GM23338 (cell line): ENCODE measurements at regions not wholly inside any gene's neighbourhood (a gene's known extent, or its start where the extent isn't known, plus 50 kb on each side); places are given as distances from the start of the nearest gene placed in this dataset.

Experiments
- ATAC-seq: fragments of 200-7000 bp; cut with Tn5 transposase; 3 replicates; pipeline ENCODE4 v1.9.1; 2020
- DNase-seq: peaks from one replicate; pipeline ENCODE4 v3.0.0-alpha.2; 2015; ENCODE audit warnings: low spot score
- H2AFZ ChIP-seq: fragments of 200-600 bp; sonication (generic); 2 replicates; pipeline ENCODE4 v1.8.0; 2016; ENCODE audit warnings: antibody characterized with exemption, mild to moderate bottlenecking, moderate library complexity
- H3F3A ChIP-seq: fragments of 200-600 bp; sonication (generic); replicated peaks from 2 replicates; pipeline ENCODE4 v1.8.0; 2017; ENCODE audit warnings: antibody characterized with exemption, mixed run types, low read depth
- H3K27ac ChIP-seq: fragments of 200-600 bp; sonication (generic); 2 replicates; pipeline ENCODE4 v1.6.1; 2016; ENCODE audit warnings: low read depth
- H3K27me3 ChIP-seq: fragments of 200-600 bp; sonication (generic); 2 replicates; pipeline ENCODE4 v1.8.0; 2016; ENCODE audit warnings: mild to moderate bottlenecking, mixed run types, moderate library complexity; ENCODE audit not compliant: insufficient read depth
- H3K36me3 ChIP-seq: fragments of 200-600 bp; sonication (generic); 2 replicates; pipeline ENCODE4 v1.8.0; 2016; ENCODE audit warnings: mild to moderate bottlenecking; ENCODE audit not compliant: insufficient read depth
- H3K4me1 ChIP-seq: fragments of 200-600 bp; sonication (generic); 2 replicates; pipeline ENCODE4 v1.8.0; 2016; ENCODE audit warnings: mild to moderate bottlenecking, moderate library complexity; ENCODE audit not compliant: insufficient read depth
- H3K4me2 ChIP-seq: fragments of 200-600 bp; sonication (generic); 2 replicates; pipeline ENCODE4 v1.7.1; 2017; ENCODE audit warnings: mixed run types
- H3K4me3 ChIP-seq: fragments of 200-600 bp; sonication (generic); 2 replicates; pipeline ENCODE4 v1.6.1; 2016; ENCODE audit warnings: mixed run types
- H3K79me2 ChIP-seq: fragments of 200-600 bp; sonication (generic); replicated peaks from 2 replicates; pipeline ENCODE4 v1.8.0; 2017; ENCODE audit warnings: mild to moderate bottlenecking; ENCODE audit not compliant: insufficient read depth
- H3K9me2 ChIP-seq: fragments of 200-600 bp; sonication (generic); 2 replicates; pipeline ENCODE4 v1.8.0; 2017; ENCODE audit not compliant: insufficient read depth
- H4K20me1 ChIP-seq: fragments of 200-600 bp; sonication (generic); replicated peaks from 2 replicates; pipeline ENCODE4 v1.8.0; 2017; ENCODE audit warnings: mild to moderate bottlenecking; ENCODE audit not compliant: insufficient read depth
- H3K27ac Mint-ChIP-seq: 2 replicates; pipeline ENCODE4 v1.8.0; 2020; ENCODE audit warnings: inconsistent platforms, mild to moderate bottlenecking, moderate library complexity, mixed read lengths
- H3K27me3 Mint-ChIP-seq: 3 replicates; pipeline ENCODE4 v1.8.0; 2022; ENCODE audit warnings: low read depth, mild to moderate bottlenecking, moderate library complexity, mixed read lengths, inconsistent platforms; ENCODE audit not compliant: insufficient read depth, poor library complexity
- H3K36me3 Mint-ChIP-seq: 3 replicates; pipeline ENCODE4 v1.8.0; 2021; ENCODE audit warnings: low read depth, mild to moderate bottlenecking, inconsistent platforms, moderate library complexity, mixed read lengths
- H3K4me1 Mint-ChIP-seq: 3 replicates; pipeline ENCODE4 v1.8.0; 2020; ENCODE audit warnings: mild to moderate bottlenecking, inconsistent platforms, mixed read lengths
- H3K4me3 Mint-ChIP-seq: 3 replicates; pipeline ENCODE4 v1.8.0; 2021; ENCODE audit warnings: moderate library complexity, mild to moderate bottlenecking, inconsistent platforms, mixed read lengths
- H3K9me3 Mint-ChIP-seq: 3 replicates; pipeline ENCODE4 v1.8.0; 2020; ENCODE audit warnings: moderate library complexity, mild to moderate bottlenecking, inconsistent platforms, mixed read lengths
- CREB1 ChIP-seq: fragments of 250-450 bp; sonication (Bioruptor Pico); IDR thresholded peaks from 2 replicates; pipeline ENCODE4 v1.5.0; 2020; ENCODE audit warnings: low read depth, mild to moderate bottlenecking, moderate library complexity
- CTCF ChIP-seq, 2 experiments: fragments of 200-600 bp in 1 of 2; sonication (generic) in 1 of 2; conservative IDR thresholded peaks; 2 replicates each; pipeline versions ENCODE4 v1.5.1 to v1.6.1; 2016 to 2017; ENCODE audit warnings: antibody characterized with exemption in 2 of 2, low read depth in 2 of 2, mild to moderate bottlenecking in 2 of 2, moderate library complexity in 1 of 2
- ETS1 ChIP-seq: IDR thresholded peaks from 2 replicates; pipeline ENCODE4 v1.6.1; 2016; ENCODE audit warnings: antibody characterized with exemption
- EZH2 ChIP-seq: fragments of 200-600 bp; sonication (generic); IDR thresholded peaks from one replicate; pipeline ENCODE4 v1.8.0; 2017; ENCODE audit warnings: antibody characterized with exemption, mild to moderate bottlenecking, low read depth; ENCODE audit not compliant: unreplicated experiment
- JUNB ChIP-seq: IDR thresholded peaks from one replicate; pipeline ENCODE4 v1.6.1; 2016; ENCODE audit warnings: antibody characterized with exemption; ENCODE audit not compliant: unreplicated experiment
- NANOG ChIP-seq: IDR thresholded peaks from 2 replicates; pipeline ENCODE4 v1.6.1; 2016; ENCODE audit warnings: antibody characterized with exemption, borderline replicate concordance
- STAT1 ChIP-seq: IDR thresholded peaks from one replicate; pipeline ENCODE4 v1.6.1; 2016; ENCODE audit warnings: antibody characterized with exemption; ENCODE audit not compliant: unreplicated experiment
- ZNF114 ChIP-seq: fragments of 250-450 bp; sonication (Bioruptor Pico); IDR thresholded peaks from 2 replicates; pipeline ENCODE4 v1.5.0; 2020; ENCODE audit warnings: mild to moderate bottlenecking, moderate library complexity
- ZNF331 ChIP-seq: fragments of 250-450 bp; sonication (Bioruptor Pico); IDR thresholded peaks from 2 replicates; pipeline ENCODE4 v1.5.0; 2020; ENCODE audit warnings: low read depth, mild to moderate bottlenecking, moderate library complexity
- ZNF462 ChIP-seq: fragments of 250-450 bp; sonication (Bioruptor Pico); IDR thresholded peaks from 2 replicates; pipeline ENCODE4 v1.5.0; 2020; ENCODE audit warnings: mild to moderate bottlenecking, moderate library complexity
- TF ChIP-seq, protein P1 (sequence below): IDR thresholded peaks from one replicate; pipeline ENCODE4 v1.6.1; 2018; ENCODE audit warnings: antibody characterized with exemption; ENCODE audit not compliant: unreplicated experiment

DNA sequence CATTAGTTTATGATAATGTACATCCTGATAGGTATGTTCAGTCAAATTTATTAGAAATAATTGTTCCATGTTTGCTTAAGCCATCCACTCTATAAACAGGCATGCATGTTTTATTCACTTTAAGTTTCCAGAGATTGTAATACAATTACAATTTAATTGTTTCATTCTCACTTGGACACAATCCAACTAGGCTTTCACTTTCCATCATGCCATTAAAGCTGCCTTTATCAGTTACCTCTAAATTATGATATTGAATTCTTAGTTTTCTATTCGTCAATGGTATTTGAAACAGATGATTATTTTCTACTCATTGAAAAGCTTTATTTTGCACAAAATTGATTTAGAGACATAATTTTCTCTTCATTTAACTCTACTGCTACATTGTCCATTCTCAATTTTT, 1196.3 kb downstream of the RAPGEF2 start (continued):
- no peak for TF ChIP-seq CTCF (conservative IDR thresholded peaks at IDR 0.05; ENCODE audit: low read depth in 2 of 2)

DNA sequence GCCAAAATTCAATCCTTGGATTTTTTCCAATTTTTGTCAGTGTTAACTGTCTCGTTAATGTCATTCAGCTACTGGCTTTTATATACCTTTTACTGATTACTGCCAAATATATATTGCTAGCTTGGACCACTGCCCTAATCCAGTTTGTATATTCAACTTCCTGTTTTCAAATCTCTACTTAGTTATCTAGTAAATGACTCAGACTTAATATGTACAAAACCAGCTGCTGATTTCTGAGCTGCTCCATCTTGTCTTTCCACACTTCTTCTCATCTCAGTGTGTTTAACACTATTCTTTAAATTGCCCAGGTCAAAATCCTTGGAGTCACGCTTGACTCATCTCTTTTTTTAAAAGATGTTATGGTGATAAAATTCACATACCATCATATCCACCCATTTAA, 1196.7 kb downstream of the RAPGEF2 start:
- Histone ChIP-seq H3K79me2 (no peaks in the 10 kb centered on the region), H3K4me2 (no peak overlapping the region), H2AFZ (no peak overlapping the region)

More for the DNA sequence above, 1196.7 kb downstream of the RAPGEF2 start:
- no peaks in the 10 kb centered on the region for H3K9me3 Mint-ChIP-seq
- Histone ChIP-seq H3F3A (no peaks in the 10 kb centered on the region), H3K4me3 (no peak overlapping the region), H3K9me2 (0 out of 2 replicates have a peak, but pooled peaks cover 3% of the 10 kb centered on the region), H3K27ac (no peak overlapping the region), H4K20me1 (no peaks in the 10 kb centered on the region), H3K27me3 (no peaks in the 10 kb centered on the region), H3K36me3 (no peaks in the 10 kb centered on the region), H3K4me1 (no peaks in the 10 kb centered on the region)
- H3K4me1 Mint-ChIP-seq, result no peaks in the 10 kb centered on the region
- DNase-seq (no peak), ATAC-seq (no peak)
- no peak overlapping the region for H3K4me3 Mint-ChIP-seq
- H3K27me3 Mint-ChIP-seq, result no peaks in the 10 kb centered on the region
- no peak for TF ChIP-seq ZNF114 (CRISPR knock-in tag)
- TF ChIP-seq, protein P1, sequence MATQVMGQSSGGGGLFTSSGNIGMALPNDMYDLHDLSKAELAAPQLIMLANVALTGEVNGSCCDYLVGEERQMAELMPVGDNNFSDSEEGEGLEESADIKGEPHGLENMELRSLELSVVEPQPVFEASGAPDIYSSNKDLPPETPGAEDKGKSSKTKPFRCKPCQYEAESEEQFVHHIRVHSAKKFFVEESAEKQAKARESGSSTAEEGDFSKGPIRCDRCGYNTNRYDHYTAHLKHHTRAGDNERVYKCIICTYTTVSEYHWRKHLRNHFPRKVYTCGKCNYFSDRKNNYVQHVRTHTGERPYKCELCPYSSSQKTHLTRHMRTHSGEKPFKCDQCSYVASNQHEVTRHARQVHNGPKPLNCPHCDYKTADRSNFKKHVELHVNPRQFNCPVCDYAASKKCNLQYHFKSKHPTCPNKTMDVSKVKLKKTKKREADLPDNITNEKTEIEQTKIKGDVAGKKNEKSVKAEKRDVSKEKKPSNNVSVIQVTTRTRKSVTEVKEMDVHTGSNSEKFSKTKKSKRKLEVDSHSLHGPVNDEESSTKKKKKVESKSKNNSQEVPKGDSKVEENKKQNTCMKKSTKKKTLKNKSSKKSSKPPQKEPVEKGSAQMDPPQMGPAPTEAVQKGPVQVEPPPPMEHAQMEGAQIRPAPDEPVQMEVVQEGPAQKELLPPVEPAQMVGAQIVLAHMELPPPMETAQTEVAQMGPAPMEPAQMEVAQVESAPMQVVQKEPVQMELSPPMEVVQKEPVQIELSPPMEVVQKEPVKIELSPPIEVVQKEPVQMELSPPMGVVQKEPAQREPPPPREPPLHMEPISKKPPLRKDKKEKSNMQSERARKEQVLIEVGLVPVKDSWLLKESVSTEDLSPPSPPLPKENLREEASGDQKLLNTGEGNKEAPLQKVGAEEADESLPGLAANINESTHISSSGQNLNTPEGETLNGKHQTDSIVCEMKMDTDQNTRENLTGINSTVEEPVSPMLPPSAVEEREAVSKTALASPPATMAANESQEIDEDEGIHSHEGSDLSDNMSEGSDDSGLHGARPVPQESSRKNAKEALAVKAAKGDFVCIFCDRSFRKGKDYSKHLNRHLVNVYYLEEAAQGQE, result no peak
- TF ChIP-seq ETS1, result no peak
- TF ChIP-seq ZNF331 (CRISPR knock-in tag), result no peak
- TF ChIP-seq STAT1, result no peak
- TF ChIP-seq EZH2, result no peak
- TF ChIP-seq NANOG, result no peak
- no peak for TF ChIP-seq JUNB
- TF ChIP-seq CREB1 (CRISPR knock-in tag), result no peak
- no peak for TF ChIP-seq ZNF462 (CRISPR knock-in tag)
- TF ChIP-seq CTCF (conservative IDR thresholded peaks at IDR 0.05; ENCODE audit: low read depth in 2 of 2), result no peak
- no peaks in the 10 kb centered on the region for H3K36me3 Mint-ChIP-seq
- no peak overlapping the region for H3K27ac Mint-ChIP-seq
